Liver (tissue), 8 donors: ENCODE measurements at regions not wholly inside any gene's neighbourhood (a gene's known extent, or its start where the extent isn't known, plus 50 kb on each side); places are given as distances from the start of the nearest gene placed in this dataset.
"Not testable (repeated sequence)": the region's sequence is repeated elsewhere in the genome, so short reads cannot be mapped to it uniquely, and the experiment has no call there.

ENCODE experiments used
- DNase-seq: peaks from one replicate; pipeline ENCODE4 v3.0.0-alpha.2; 2017; ENCODE audit warnings: low spot score
- H3K27ac ChIP-seq, 2 donors: one replicate each; pipeline ENCODE4 v1.7.0; 2013; ENCODE audit warnings: inconsistent platforms in 2 of 2, low read length in 2 of 2, control low read depth in 1 of 2, low read depth in 1 of 2, mild to moderate bottlenecking in 1 of 2
- H3K27me3 ChIP-seq, 4 donors: one replicate each; pipeline versions ENCODE4 v1.6.1 to v1.7.0; 2013; ENCODE audit warnings: low read length in 3 of 4, inconsistent platforms in 1 of 4, mild to moderate bottlenecking in 1 of 4, moderate library complexity in 1 of 4; ENCODE audit not compliant: control insufficient read depth in 4 of 4, insufficient read depth in 4 of 4
- H3K36me3 ChIP-seq, 4 donors: one replicate each; pipeline versions ENCODE4 v1.6.1 to v1.7.0; 2013; ENCODE audit warnings: low read length in 3 of 4, mild to moderate bottlenecking in 3 of 4, low read depth in 1 of 4, moderate library complexity in 1 of 4; ENCODE audit not compliant: control insufficient read depth in 4 of 4, insufficient read depth in 3 of 4
- H3K4me1 ChIP-seq, 4 donors: one replicate each; pipeline versions ENCODE4 v1.6.1 to v1.7.0; 2013; ENCODE audit warnings: low read length in 3 of 4, mild to moderate bottlenecking in 3 of 4, moderate library complexity in 1 of 4; ENCODE audit not compliant: control insufficient read depth in 4 of 4, insufficient read depth in 4 of 4
- H3K4me3 ChIP-seq, 3 donors: one replicate each; pipeline versions ENCODE4 v1.6.1 to v1.7.0; 2013; ENCODE audit warnings: low read length in 3 of 3, control low read depth in 1 of 3, low read depth in 1 of 3, mild to moderate bottlenecking in 1 of 3
- H3K9ac ChIP-seq, 2 donors: one replicate each; pipeline ENCODE4 v1.7.0; 2013; ENCODE audit warnings: low read length in 2 of 2, mild to moderate bottlenecking in 2 of 2, moderate library complexity in 2 of 2, control low read depth in 1 of 2, low read depth in 1 of 2
- H3K9me3 ChIP-seq, 4 donors: one replicate each; pipeline versions ENCODE4 v1.6.1 to v1.7.0; 2013; ENCODE audit warnings: low read length in 3 of 4; ENCODE audit not compliant: control insufficient read depth in 4 of 4
- EGR1 ChIP-seq, 2 donors: IDR thresholded peaks; 2 replicates each; pipeline ENCODE4 v1.6.1; 2016 to 2018; ENCODE audit warnings: antibody characterized with exemption in 2 of 2, low read depth in 2 of 2
- FOXA2 ChIP-seq: IDR thresholded peaks from 2 replicates; pipeline ENCODE4 v1.6.1; 2016; ENCODE audit warnings: antibody characterized with exemption
- GABPA ChIP-seq, 2 donors: IDR thresholded peaks in 1 of 2; conservative IDR thresholded peaks in 1 of 2; 2 replicates each; pipeline ENCODE4 v1.6.1; 2016; ENCODE audit warnings: antibody characterized with exemption in 2 of 2, mild to moderate bottlenecking in 1 of 2, moderate library complexity in 1 of 2
- HNF4G ChIP-seq: IDR thresholded peaks from 2 replicates; pipeline ENCODE4 v1.6.1; 2016; ENCODE audit warnings: antibody characterized with exemption
- JUND ChIP-seq, 2 donors: IDR thresholded peaks; 2 replicates each; pipeline ENCODE4 v1.6.1; 2016; ENCODE audit warnings: antibody characterized with exemption in 2 of 2
- MAX ChIP-seq: IDR thresholded peaks from 2 replicates; pipeline ENCODE4 v1.6.1; 2016; ENCODE audit warnings: antibody characterized with exemption
- NR2F2 ChIP-seq: IDR thresholded peaks from 2 replicates; pipeline ENCODE4 v1.6.1; 2016; ENCODE audit warnings: antibody characterized with exemption
- RXRA ChIP-seq, 2 donors: IDR thresholded peaks; 2 replicates each; pipeline ENCODE4 v1.6.1; 2017 to 2018; ENCODE audit warnings: antibody characterized with exemption in 2 of 2, mild to moderate bottlenecking in 1 of 2
- SP1 ChIP-seq: IDR thresholded peaks from 2 replicates; pipeline ENCODE4 v1.6.1; 2018; ENCODE audit warnings: antibody characterized with exemption, mild to moderate bottlenecking
- TAF1 ChIP-seq: conservative IDR thresholded peaks from 2 replicates; pipeline ENCODE4 v1.6.1; 2016; ENCODE audit warnings: antibody characterized with exemption, mild to moderate bottlenecking
- WGBS: extraction: QIAGEN DNeasy Blood & Tissue Kit; methylation state at CpG from one replicate; pipeline ENCODE4 v1.1.7; 2013; 5-methylcytosine and 5-hydroxymethylcytosine counted together
- TF ChIP-seq, protein P1 (sequence below): IDR thresholded peaks from 2 replicates; pipeline ENCODE4 v1.6.1; 2016; ENCODE audit warnings: antibody characterized with exemption, mild to moderate bottlenecking
- TF ChIP-seq, protein P2 (sequence below): IDR thresholded peaks from 2 replicates; pipeline ENCODE4 v1.6.1; 2016; ENCODE audit warnings: antibody characterized with exemption
- TF ChIP-seq, protein P3 (sequence below): IDR thresholded peaks from 2 replicates; pipeline ENCODE4 v1.6.1; 2016; ENCODE audit warnings: antibody characterized with exemption
- TF ChIP-seq, protein P4 (sequence below): fragments of 150-350 bp; IDR thresholded peaks from 2 replicates; pipeline ENCODE4 v1.5.1; 2017; ENCODE audit warnings: improper control_type of control experiment, low read depth, low read length; ENCODE audit not compliant: missing input control
- donor health status: healthy.
- donor health status: healthy.
- donor health status: healthy.
- donor health status: healthy.
- donor health status: healthy.

GRCh38 chr5:158589939-158590338 is 509.8 kb downstream of the EBF1 start (continued):
- TF ChIP-seq HNF4G = no peak
- no peak for TF ChIP-seq FOXA2
- TF ChIP-seq RXRA (IDR thresholded peaks at IDR 0.05) = no peak

- TF ChIP-seq, protein P1, sequence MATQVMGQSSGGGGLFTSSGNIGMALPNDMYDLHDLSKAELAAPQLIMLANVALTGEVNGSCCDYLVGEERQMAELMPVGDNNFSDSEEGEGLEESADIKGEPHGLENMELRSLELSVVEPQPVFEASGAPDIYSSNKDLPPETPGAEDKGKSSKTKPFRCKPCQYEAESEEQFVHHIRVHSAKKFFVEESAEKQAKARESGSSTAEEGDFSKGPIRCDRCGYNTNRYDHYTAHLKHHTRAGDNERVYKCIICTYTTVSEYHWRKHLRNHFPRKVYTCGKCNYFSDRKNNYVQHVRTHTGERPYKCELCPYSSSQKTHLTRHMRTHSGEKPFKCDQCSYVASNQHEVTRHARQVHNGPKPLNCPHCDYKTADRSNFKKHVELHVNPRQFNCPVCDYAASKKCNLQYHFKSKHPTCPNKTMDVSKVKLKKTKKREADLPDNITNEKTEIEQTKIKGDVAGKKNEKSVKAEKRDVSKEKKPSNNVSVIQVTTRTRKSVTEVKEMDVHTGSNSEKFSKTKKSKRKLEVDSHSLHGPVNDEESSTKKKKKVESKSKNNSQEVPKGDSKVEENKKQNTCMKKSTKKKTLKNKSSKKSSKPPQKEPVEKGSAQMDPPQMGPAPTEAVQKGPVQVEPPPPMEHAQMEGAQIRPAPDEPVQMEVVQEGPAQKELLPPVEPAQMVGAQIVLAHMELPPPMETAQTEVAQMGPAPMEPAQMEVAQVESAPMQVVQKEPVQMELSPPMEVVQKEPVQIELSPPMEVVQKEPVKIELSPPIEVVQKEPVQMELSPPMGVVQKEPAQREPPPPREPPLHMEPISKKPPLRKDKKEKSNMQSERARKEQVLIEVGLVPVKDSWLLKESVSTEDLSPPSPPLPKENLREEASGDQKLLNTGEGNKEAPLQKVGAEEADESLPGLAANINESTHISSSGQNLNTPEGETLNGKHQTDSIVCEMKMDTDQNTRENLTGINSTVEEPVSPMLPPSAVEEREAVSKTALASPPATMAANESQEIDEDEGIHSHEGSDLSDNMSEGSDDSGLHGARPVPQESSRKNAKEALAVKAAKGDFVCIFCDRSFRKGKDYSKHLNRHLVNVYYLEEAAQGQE = no peak
- TF ChIP-seq SP1 (no peak), HNF4G (no peak), GABPA (IDR thresholded peaks at IDR 0.05 in 1 of 2, conservative IDR thresholded peaks at IDR 0.05 in 1 of 2) (no peak)
- TF ChIP-seq, protein P2, sequence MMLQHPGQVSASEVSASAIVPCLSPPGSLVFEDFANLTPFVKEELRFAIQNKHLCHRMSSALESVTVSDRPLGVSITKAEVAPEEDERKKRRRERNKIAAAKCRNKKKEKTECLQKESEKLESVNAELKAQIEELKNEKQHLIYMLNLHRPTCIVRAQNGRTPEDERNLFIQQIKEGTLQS = no peak
- H3K27ac ChIP-seq = no peak overlapping the region
- peaks cover 0 to 1% (median 0%) of the 10 kb centered on the region in 4 donors for H3K4me1 ChIP-seq
- 92% methylated on average over 1 of the region's 1 CpG for WGBS
- no peak for DNase-seq
- H3K27me3 ChIP-seq = no peaks in the 10 kb centered on the region
- H3K9ac ChIP-seq = no peak overlapping the region
- H3K36me3 ChIP-seq = no peaks in the 10 kb centered on the region
- no peaks in the 10 kb centered on the region for H3K9me3 ChIP-seq
- H3K4me3 ChIP-seq = no peak overlapping the region
Observed at GRCh38 chr5:158588617-158589016, 511.1 kb downstream of the EBF1 start.

DNA sequence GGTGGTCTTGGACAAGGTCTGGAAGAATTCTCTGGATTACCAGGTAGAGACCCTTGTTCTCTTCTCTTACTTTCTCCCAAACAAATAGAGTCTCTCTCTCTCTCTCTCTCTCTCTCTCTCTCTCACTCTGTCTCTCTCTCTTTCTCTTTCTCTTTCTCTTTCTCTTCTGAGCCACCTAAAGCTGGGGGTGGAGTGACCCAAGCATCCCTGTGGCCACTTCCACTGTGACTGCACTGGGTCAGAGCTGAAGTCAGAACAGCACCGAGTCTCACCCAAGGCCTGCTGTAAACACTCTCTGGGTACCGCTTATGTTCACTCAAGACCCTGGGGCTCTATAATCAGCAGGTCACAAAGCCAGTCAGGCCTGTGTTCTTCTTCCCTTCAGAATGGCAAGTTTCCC is 513.7 kb downstream of the EBF1 start:
- Histone ChIP-seq H3K27ac (no peak overlapping the region), H3K36me3 (no peaks in the 10 kb centered on the region), H3K9me3 (no peaks in the 10 kb centered on the region), H3K27me3 (no peaks in the 10 kb centered on the region), H3K4me3 (no peak overlapping the region), H3K9ac (no peak overlapping the region), H3K4me1 (no peaks in the 10 kb centered on the region)
- WGBS = over 99% methylated on average over 2 of the region's 2 CpGs
- TF ChIP-seq, protein P3, sequence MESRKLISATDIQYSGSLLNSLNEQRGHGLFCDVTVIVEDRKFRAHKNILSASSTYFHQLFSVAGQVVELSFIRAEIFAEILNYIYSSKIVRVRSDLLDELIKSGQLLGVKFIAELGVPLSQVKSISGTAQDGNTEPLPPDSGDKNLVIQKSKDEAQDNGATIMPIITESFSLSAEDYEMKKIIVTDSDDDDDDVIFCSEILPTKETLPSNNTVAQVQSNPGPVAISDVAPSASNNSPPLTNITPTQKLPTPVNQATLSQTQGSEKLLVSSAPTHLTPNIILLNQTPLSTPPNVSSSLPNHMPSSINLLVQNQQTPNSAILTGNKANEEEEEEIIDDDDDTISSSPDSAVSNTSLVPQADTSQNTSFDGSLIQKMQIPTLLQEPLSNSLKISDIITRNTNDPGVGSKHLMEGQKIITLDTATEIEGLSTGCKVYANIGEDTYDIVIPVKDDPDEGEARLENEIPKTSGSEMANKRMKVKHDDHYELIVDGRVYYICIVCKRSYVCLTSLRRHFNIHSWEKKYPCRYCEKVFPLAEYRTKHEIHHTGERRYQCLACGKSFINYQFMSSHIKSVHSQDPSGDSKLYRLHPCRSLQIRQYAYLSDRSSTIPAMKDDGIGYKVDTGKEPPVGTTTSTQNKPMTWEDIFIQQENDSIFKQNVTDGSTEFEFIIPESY = no peak
- no peak for TF ChIP-seq MAX
- TF ChIP-seq, protein P4, sequence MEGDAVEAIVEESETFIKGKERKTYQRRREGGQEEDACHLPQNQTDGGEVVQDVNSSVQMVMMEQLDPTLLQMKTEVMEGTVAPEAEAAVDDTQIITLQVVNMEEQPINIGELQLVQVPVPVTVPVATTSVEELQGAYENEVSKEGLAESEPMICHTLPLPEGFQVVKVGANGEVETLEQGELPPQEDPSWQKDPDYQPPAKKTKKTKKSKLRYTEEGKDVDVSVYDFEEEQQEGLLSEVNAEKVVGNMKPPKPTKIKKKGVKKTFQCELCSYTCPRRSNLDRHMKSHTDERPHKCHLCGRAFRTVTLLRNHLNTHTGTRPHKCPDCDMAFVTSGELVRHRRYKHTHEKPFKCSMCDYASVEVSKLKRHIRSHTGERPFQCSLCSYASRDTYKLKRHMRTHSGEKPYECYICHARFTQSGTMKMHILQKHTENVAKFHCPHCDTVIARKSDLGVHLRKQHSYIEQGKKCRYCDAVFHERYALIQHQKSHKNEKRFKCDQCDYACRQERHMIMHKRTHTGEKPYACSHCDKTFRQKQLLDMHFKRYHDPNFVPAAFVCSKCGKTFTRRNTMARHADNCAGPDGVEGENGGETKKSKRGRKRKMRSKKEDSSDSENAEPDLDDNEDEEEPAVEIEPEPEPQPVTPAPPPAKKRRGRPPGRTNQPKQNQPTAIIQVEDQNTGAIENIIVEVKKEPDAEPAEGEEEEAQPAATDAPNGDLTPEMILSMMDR = no peak
- TF ChIP-seq FOXA2 = no peak
- TF ChIP-seq HNF4G = no peak
- TF ChIP-seq NR2F2 = no peak
- TF ChIP-seq, protein P1 = no peak
- TF ChIP-seq TAF1 = no peak
- TF ChIP-seq SP1 = no peak
- no peak for TF ChIP-seq JUND (IDR thresholded peaks at IDR 0.05)
- TF ChIP-seq RXRA (IDR thresholded peaks at IDR 0.05) = no peak
- no peak for TF ChIP-seq EGR1 (IDR thresholded peaks at IDR 0.05; ENCODE audit: low read depth in 2 of 2)
- TF ChIP-seq, protein P2 = no peak
- TF ChIP-seq GABPA (IDR thresholded peaks at IDR 0.05 in 1 of 2, conservative IDR thresholded peaks at IDR 0.05 in 1 of 2) = no peak
- DNase-seq = no peak

DNA sequence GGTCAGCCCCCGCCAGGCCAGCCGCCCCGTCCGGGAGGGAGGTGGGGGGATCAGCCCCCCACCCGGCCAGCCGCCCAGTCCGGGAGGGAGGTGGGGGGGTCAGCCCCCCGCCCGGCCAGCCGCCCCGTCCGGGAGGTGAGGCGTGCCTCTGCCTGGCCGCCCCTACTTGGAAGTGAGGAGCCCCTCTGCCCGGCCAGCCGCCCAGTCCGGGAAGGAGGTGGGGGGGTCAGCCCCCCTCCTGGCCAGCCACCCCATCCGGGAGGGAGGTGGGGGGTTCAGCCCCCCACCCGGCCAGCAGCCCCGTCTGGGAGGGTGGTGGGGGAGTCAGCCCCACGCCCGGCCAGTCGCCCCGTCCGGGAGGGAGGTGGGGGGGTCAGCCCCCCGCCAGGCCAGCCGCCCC is 517.0 kb downstream of the EBF1 start:
- not testable (repeated sequence) for H3K9me3 ChIP-seq, DNase-seq, H3K27me3 ChIP-seq, H3K4me3 ChIP-seq, H3K36me3 ChIP-seq, H3K27ac ChIP-seq, H3K4me1 ChIP-seq, H3K9ac ChIP-seq
- WGBS = 97% methylated on average over 27 of the region's 27 CpGs
